SKM-1 (cell line): ENCODE measurements at regions not wholly inside any gene's neighbourhood (a gene's known extent, or its start where the extent isn't known, plus 50 kb on each side); places are given as distances from the start of the nearest gene placed in this dataset.

Experiments used
- DNase-seq: peaks from one replicate; lab custom pipeline; 2025; ENCODE audit not compliant: unreplicated experiment; lab: John Stamatoyannopoulos, UW

DNA sequence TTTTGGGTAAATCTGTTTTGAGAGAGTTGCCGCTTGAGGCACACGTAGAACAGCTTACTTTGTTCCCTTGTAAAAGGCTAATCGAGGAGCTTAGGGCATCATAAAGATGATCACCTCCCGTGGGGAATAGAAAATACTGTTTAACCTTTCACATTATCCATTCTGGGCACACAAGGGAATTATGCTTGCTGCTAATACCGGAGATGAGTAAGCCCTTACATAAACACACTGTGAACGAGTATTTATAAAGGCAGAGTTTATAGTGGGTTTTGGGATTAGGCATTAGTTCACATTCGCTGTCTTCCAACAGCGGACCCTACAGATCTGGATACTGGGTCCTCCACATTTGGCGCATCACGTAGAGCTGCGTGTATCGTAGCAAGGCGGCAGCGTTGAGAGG, 51.2 kb upstream of the CNTNAP4 start:
- no peak for DNase-seq

DNA sequence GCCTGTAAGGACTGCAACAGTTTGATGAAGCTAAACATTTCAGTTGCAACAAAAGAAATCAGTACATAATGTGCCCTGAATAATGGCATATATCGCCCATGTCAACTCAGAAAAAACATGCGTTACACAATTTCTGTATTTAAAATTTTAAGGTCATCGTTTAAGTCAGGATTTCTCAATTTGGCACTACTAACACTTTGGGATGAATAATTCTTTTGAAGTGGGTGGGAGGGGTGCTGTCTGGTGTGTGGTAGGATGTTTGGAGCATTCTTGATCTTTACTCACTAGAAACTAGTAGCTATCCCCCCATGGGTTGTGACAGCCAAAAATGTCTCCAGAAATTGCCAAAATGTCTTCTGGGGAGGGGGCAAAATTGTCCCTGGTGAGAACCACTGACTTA, 50.7 kb upstream of the CNTNAP4 start:
- no peak for DNase-seq
